Astrocyte of the hippocampus (primary cell): ENCODE measurements at regions not wholly inside any gene's neighbourhood (a gene's known extent, or its start where the extent isn't known, plus 50 kb on each side); places are given as distances from the start of the nearest gene placed in this dataset.
"Not testable (repeated sequence)": the region's sequence is repeated elsewhere in the genome, so short reads cannot be mapped to it uniquely, and the experiment has no call there.

Source experiments
- DNase-seq: peaks from one replicate; pipeline ENCODE4 v3.0.0; 2011; ENCODE audit warnings: low read depth, low spot score

GRCh38 chr13:82245860-82246259, 1636.4 kb downstream of the SLITRK1 start:
- DNase-seq = no peak

GRCh38 chr13:82224806-82225205, 1657.5 kb downstream of the SLITRK1 start:
- no peak for DNase-seq

GRCh38 chr13:82221621-82222020, 1660.7 kb downstream of the SLITRK1 start:
- DNase-seq = no peak

GRCh38 chr13:82220641-82221040, 1661.6 kb downstream of the SLITRK1 start:
- no peak for DNase-seq

GRCh38 chr13:82216165-82216564, 1666.1 kb downstream of the SLITRK1 start:
- no peak for DNase-seq

- DNase-seq = no peak
Observed at GRCh38 chr13:82214341-82214740, 1667.9 kb downstream of the SLITRK1 start.

- DNase-seq = no peak
Observed at GRCh38 chr13:82206241-82206640, 1676.0 kb downstream of the SLITRK1 start.

GRCh38 chr13:82202398-82202797, 1679.9 kb downstream of the SLITRK1 start:
- no peak for DNase-seq

- DNase-seq = no peak
Observed at GRCh38 chr13:82196087-82196486, 1686.2 kb downstream of the SLITRK1 start.

- DNase-seq = no peak
Observed at GRCh38 chr13:82187227-82187626, 1695.0 kb downstream of the SLITRK1 start.

GRCh38 chr13:82176751-82177150, 1705.5 kb downstream of the SLITRK1 start:
- no peak for DNase-seq

GRCh38 chr13:82165396-82166174, 1716.7 kb downstream of the SLITRK1 start:
- no peak for DNase-seq

- DNase-seq = not testable (repeated sequence)
Observed at GRCh38 chr13:82164780-82165395, 1717.4 kb downstream of the SLITRK1 start.

- no peak for DNase-seq
Observed at GRCh38 chr13:82147526-82147925, 1734.7 kb downstream of the SLITRK1 start.

- no peak for DNase-seq
Observed at GRCh38 chr13:82136880-82137279, 1745.4 kb downstream of the SLITRK1 start.

GRCh38 chr13:82129281-82129680, 1753.0 kb downstream of the SLITRK1 start:
- DNase-seq = no peak

- DNase-seq = no peak
Observed at GRCh38 chr13:82118589-82118988, 1763.7 kb downstream of the SLITRK1 start.

- DNase-seq = no peak
Observed at GRCh38 chr13:82116422-82116989, 1765.8 kb downstream of the SLITRK1 start.

GRCh38 chr13:82115391-82115790, 1766.9 kb downstream of the SLITRK1 start:
- no peak for DNase-seq

GRCh38 chr13:82096256-82096655, 1755.3 kb upstream of the SPRY2 start:
- DNase-seq = no peak

GRCh38 chr13:82092312-82092711, 1751.4 kb upstream of the SPRY2 start:
- no peak for DNase-seq

GRCh38 chr13:82088781-82089180, 1747.9 kb upstream of the SPRY2 start:
- no peak for DNase-seq

- no peak for DNase-seq
Observed at GRCh38 chr13:82076496-82076895, 1735.6 kb upstream of the SPRY2 start.
